ENCODE measurements at regions not wholly inside any gene's neighbourhood (a gene's known extent, or its start where the extent isn't known, plus 50 kb on each side); places are given as distances from the start of the nearest gene placed in this dataset.
"Not testable (repeated sequence)": the region's sequence is repeated elsewhere in the genome, so short reads cannot be mapped to it uniquely, and the experiment has no call there.

- Mint-ChIP-seq H3K27me3 (no peaks in the 10 kb centered on the region), H3K9me3 (no peaks in the 10 kb centered on the region), H3K4me1 (peaks cover 19% of the 10 kb centered on the region), H3K27ac (peak overlapping the region; percentile 98), H3K4me3 (peak overlapping the region; percentile 91), H3K36me3 (ENCODE audit: low read depth) (no peaks in the 10 kb centered on the region)
- peak; percentile 58 for ATAC-seq (replicated peaks)
These were observed 123.7 kb downstream of the MPP7 start for GRCh38 chr10:28179006-28179742.

- Mint-ChIP-seq H3K36me3 (ENCODE audit: low read depth) (no peaks in the 10 kb centered on the region), H3K4me1 (peaks cover 21% of the 10 kb centered on the region), H3K27me3 (no peaks in the 10 kb centered on the region), H3K27ac (peak overlapping the region; percentile 98), H3K4me3 (peak overlapping the region; percentile 91), H3K9me3 (no peaks in the 10 kb centered on the region)
- ATAC-seq (replicated peaks) = peak; percentile 89
These were observed 124.8 kb downstream of the MPP7 start for GRCh38 chr10:28177944-28178637.

- peaks cover 20% of the 10 kb centered on the region for H3K4me1 Mint-ChIP-seq
- H3K27me3 Mint-ChIP-seq; H3K27ac Mint-ChIP-seq; H3K4me3 Mint-ChIP-seq; H3K9me3 Mint-ChIP-seq; H3K36me3 Mint-ChIP-seq (ENCODE audit: low read depth); ATAC-seq (replicated peaks): not testable (repeated sequence)
These were observed 126.4 kb downstream of the MPP7 start for GRCh38 chr10:28176498-28176897.

GRCh38 chr10:28172223-28172610 lies 130.6 kb downstream of the MPP7 start:
- ATAC-seq (replicated peaks) = no peak
- no peak overlapping the region for H3K27ac Mint-ChIP-seq
- no peaks in the 10 kb centered on the region for H3K27me3 Mint-ChIP-seq
- no peaks in the 10 kb centered on the region for H3K36me3 Mint-ChIP-seq (ENCODE audit: low read depth)
- peaks cover 4% of the 10 kb centered on the region for H3K4me1 Mint-ChIP-seq
- no peak overlapping the region for H3K4me3 Mint-ChIP-seq
- H3K9me3 Mint-ChIP-seq = no peaks in the 10 kb centered on the region

GRCh38 chr10:28171468-28172222 lies 131.2 kb downstream of the MPP7 start:
- H3K36me3 Mint-ChIP-seq (ENCODE audit: low read depth) = no peaks in the 10 kb centered on the region
- no peak overlapping the region for H3K27ac Mint-ChIP-seq
- no peaks in the 10 kb centered on the region for H3K9me3 Mint-ChIP-seq
- no peak for ATAC-seq (replicated peaks)
- H3K4me1 Mint-ChIP-seq = peaks cover 4% of the 10 kb centered on the region
- no peak overlapping the region for H3K4me3 Mint-ChIP-seq
- H3K27me3 Mint-ChIP-seq = no peaks in the 10 kb centered on the region

- H3K4me3 Mint-ChIP-seq = no peak overlapping the region
- no peaks in the 10 kb centered on the region for H3K36me3 Mint-ChIP-seq (ENCODE audit: low read depth)
- H3K9me3 Mint-ChIP-seq = no peaks in the 10 kb centered on the region
- ATAC-seq (replicated peaks) = no peak
- peaks cover 4% of the 10 kb centered on the region for H3K4me1 Mint-ChIP-seq
- H3K27me3 Mint-ChIP-seq = no peaks in the 10 kb centered on the region
- H3K27ac Mint-ChIP-seq = no peak overlapping the region
These were observed 133.3 kb downstream of the MPP7 start for GRCh38 chr10:28169525-28169924.

GRCh38 chr10:28160866-28161405 lies 141.9 kb downstream of the MPP7 start:
- Mint-ChIP-seq H3K9me3 (peaks cover 5% of the 10 kb centered on the region), H3K27ac (no peak overlapping the region), H3K36me3 (ENCODE audit: low read depth) (no peaks in the 10 kb centered on the region), H3K27me3 (no peaks in the 10 kb centered on the region), H3K4me1 (peaks cover 4% of the 10 kb centered on the region), H3K4me3 (no peak overlapping the region)
- no peak for ATAC-seq (replicated peaks)

- H3K4me3 Mint-ChIP-seq = no peak overlapping the region
- no peaks in the 10 kb centered on the region for H3K36me3 Mint-ChIP-seq (ENCODE audit: low read depth)
- H3K27ac Mint-ChIP-seq = no peak overlapping the region
- no peak for ATAC-seq (replicated peaks)
- H3K27me3 Mint-ChIP-seq = no peaks in the 10 kb centered on the region
- H3K9me3 Mint-ChIP-seq = no peaks in the 10 kb centered on the region
- no peaks in the 10 kb centered on the region for H3K4me1 Mint-ChIP-seq
These were observed 145.5 kb downstream of the MPP7 start for GRCh38 chr10:28157379-28157778.

- no peak for ATAC-seq (replicated peaks)
- H3K27ac Mint-ChIP-seq = no peak overlapping the region
- H3K4me1 Mint-ChIP-seq = no peaks in the 10 kb centered on the region
- no peaks in the 10 kb centered on the region for H3K27me3 Mint-ChIP-seq
- no peaks in the 10 kb centered on the region for H3K36me3 Mint-ChIP-seq (ENCODE audit: low read depth)
- no peak overlapping the region for H3K4me3 Mint-ChIP-seq
- H3K9me3 Mint-ChIP-seq = no peaks in the 10 kb centered on the region
These were observed 147.1 kb downstream of the MPP7 start for GRCh38 chr10:28155726-28156125.

GRCh38 chr10:28151636-28152035 lies 151.2 kb downstream of the MPP7 start:
- Mint-ChIP-seq H3K36me3 (ENCODE audit: low read depth) (peaks cover 27% of the 10 kb centered on the region), H3K4me1 (no peaks in the 10 kb centered on the region), H3K9me3 (no peaks in the 10 kb centered on the region), H3K27ac (no peak overlapping the region), H3K27me3 (no peaks in the 10 kb centered on the region), H3K4me3 (no peak overlapping the region)
- ATAC-seq (replicated peaks) = no peak

GRCh38 chr10:28149746-28150145 lies 150.9 kb upstream of the ODAD2 start:
- no peak overlapping the region for H3K4me3 Mint-ChIP-seq
- ATAC-seq (replicated peaks) = no peak
- no peak overlapping the region for H3K27ac Mint-ChIP-seq
- no peaks in the 10 kb centered on the region for H3K27me3 Mint-ChIP-seq
- H3K36me3 Mint-ChIP-seq (ENCODE audit: low read depth) = peaks cover 28% of the 10 kb centered on the region
- no peaks in the 10 kb centered on the region for H3K4me1 Mint-ChIP-seq
- H3K9me3 Mint-ChIP-seq = no peaks in the 10 kb centered on the region

GRCh38 chr10:28147706-28148105 lies 148.8 kb upstream of the ODAD2 start:
- H3K27me3 Mint-ChIP-seq = no peaks in the 10 kb centered on the region
- H3K27ac Mint-ChIP-seq = no peak overlapping the region
- no peaks in the 10 kb centered on the region for H3K4me1 Mint-ChIP-seq
- no peaks in the 10 kb centered on the region for H3K9me3 Mint-ChIP-seq
- peaks cover 28% of the 10 kb centered on the region for H3K36me3 Mint-ChIP-seq (ENCODE audit: low read depth)
- no peak overlapping the region for H3K4me3 Mint-ChIP-seq
- no peak for ATAC-seq (replicated peaks)

GRCh38 chr10:28139138-28139537 lies 140.3 kb upstream of the ODAD2 start:
- peaks cover 19% of the 10 kb centered on the region for H3K36me3 Mint-ChIP-seq (ENCODE audit: low read depth)
- H3K4me1 Mint-ChIP-seq = no peaks in the 10 kb centered on the region
- peaks cover 16% of the 10 kb centered on the region for H3K9me3 Mint-ChIP-seq
- no peak for ATAC-seq (replicated peaks)
- no peak overlapping the region for H3K27ac Mint-ChIP-seq
- no peak overlapping the region for H3K4me3 Mint-ChIP-seq
- no peaks in the 10 kb centered on the region for H3K27me3 Mint-ChIP-seq

- ATAC-seq (replicated peaks) = no peak
- peaks cover 16% of the 10 kb centered on the region for H3K9me3 Mint-ChIP-seq
- H3K27me3 Mint-ChIP-seq = no peaks in the 10 kb centered on the region
- H3K4me1 Mint-ChIP-seq = no peaks in the 10 kb centered on the region
- H3K27ac Mint-ChIP-seq = no peak overlapping the region
- no peak overlapping the region for H3K4me3 Mint-ChIP-seq
- peaks cover 19% of the 10 kb centered on the region for H3K36me3 Mint-ChIP-seq (ENCODE audit: low read depth)
These were observed 139.3 kb upstream of the ODAD2 start for GRCh38 chr10:28137907-28138880.

Measured in activated T-helper 17 cell treated with anti-CD3 and anti-CD28 coated beads, Interleukin-2, amount 50 U/mL, for 72 hours (primary cell).